GM12878 (cell line): ENCODE measurements at regions not wholly inside any gene's neighbourhood (a gene's known extent, or its start where the extent isn't known, plus 50 kb on each side); places are given as distances from the start of the nearest gene placed in this dataset.

Experiments used
- ATAC-seq: fragments of 200-7000 bp; cut with Tn5 transposase; 3 replicates; pipeline ENCODE4 v1.9.1; 2020; ENCODE audit warnings: mild to moderate bottlenecking, moderate library complexity
- BruUV-seq: library from RNA; stranded (reverse); fragments of 400-500 nt; replicated peaks from 2 replicates; lab custom pipeline; 2021; lab: Mats Ljungman, UMichigan
- CTCF ChIA-PET: fragments of 300-600 bp; sonication (Branson Sonifier 250); formaldehyde crosslinking; extraction: SDS; loops from one replicate; lab custom pipeline; 2021; ENCODE audit warnings: inconsistent platforms; lab: Yijun Ruan, JAX
- POLR2A ChIA-PET: fragments of 350-600 bp; formaldehyde crosslinking; extraction: SDS; loops from one replicate; lab custom pipeline; 2021; ENCODE audit warnings: inconsistent platforms; lab: Charles Lee
- RAD21 ChIA-PET: fragments of 300-600 bp; sonication (Branson Sonifier 250); formaldehyde crosslinking; loops from one replicate; lab custom pipeline; 2023; ENCODE audit warnings: antibody characterized with exemption; ENCODE audit not compliant: unreplicated experiment; lab: Charles Lee
- SMC1A ChIA-PET: fragments of 300-600 bp; sonication (Branson Sonifier 250); formaldehyde crosslinking; loops from one replicate; lab custom pipeline; 2023; ENCODE audit not compliant: unreplicated experiment, uncharacterized antibody; lab: Charles Lee
- DNase-seq: peaks from one replicate; pipeline ENCODE4 v3.0.0-alpha.2; 2011; ENCODE audit warnings: low read depth, low spot score
- FAIRE-seq: peaks from 3 replicates; lab custom pipeline; 2011; peaks lifted over from hg19 to GRCh38; lab: Jason Lieb, UNC
- H2AFZ ChIP-seq: 2 replicates; pipeline ENCODE4 v1.6.0; 2011; ENCODE audit warnings: low read depth, low read length, control low read depth; ENCODE audit not compliant: control insufficient read depth
- H3K27ac ChIP-seq: 2 replicates; pipeline ENCODE4 v1.5.1; 2011; ENCODE audit warnings: control low read depth; ENCODE audit not compliant: control insufficient read depth, insufficient read depth
- H3K27me3 ChIP-seq, 2 experiments: replicated peaks in 1 of 2; 2 replicates each; pipeline versions ENCODE4 v1.6.0 to v1.6.1; 2011; ENCODE audit warnings: low read length in 1 of 2; ENCODE audit not compliant: control insufficient read depth in 2 of 2, insufficient read depth in 2 of 2
- H3K36me3 ChIP-seq, 2 experiments: 2 replicates each; pipeline ENCODE4 v1.5.1; 2011; ENCODE audit warnings: low read length in 1 of 2; ENCODE audit not compliant: control insufficient read depth in 2 of 2, insufficient read depth in 2 of 2
- H3K4me1 ChIP-seq: 2 replicates; pipeline ENCODE4 v1.6.1; 2011; ENCODE audit warnings: mild to moderate bottlenecking, low read length, moderate library complexity, mixed read lengths; ENCODE audit not compliant: control insufficient read depth, insufficient read depth
- H3K4me2 ChIP-seq: 2 replicates; pipeline ENCODE4 v1.6.0; 2011; ENCODE audit warnings: control low read depth; ENCODE audit not compliant: control insufficient read depth, insufficient read depth
- H3K4me3 ChIP-seq: fragments of 200-600 bp; sonication (generic); 2 replicates; pipeline ENCODE4 v1.5.1; 2016
- H3K79me2 ChIP-seq: 2 replicates; pipeline ENCODE4 v1.6.0; 2011; ENCODE audit warnings: low read length; ENCODE audit not compliant: control insufficient read depth, insufficient read depth
- H3K9ac ChIP-seq: 2 replicates; pipeline ENCODE4 v1.8.0; 2011; ENCODE audit warnings: low read length, control low read depth, mixed read lengths; ENCODE audit not compliant: control insufficient read depth, insufficient read depth
- H3K9me3 ChIP-seq: replicated peaks from 3 replicates; pipeline ENCODE4 v1.5.1; 2011; ENCODE audit warnings: mild to moderate bottlenecking, low read length; ENCODE audit not compliant: control insufficient read depth, insufficient read depth
- H4K20me1 ChIP-seq: 2 replicates; pipeline ENCODE4 v1.6.0; 2011; ENCODE audit not compliant: control insufficient read depth, insufficient read depth
- ASH2L ChIP-seq: fragments of 300-600, 200-600 bp; sonication (generic); IDR thresholded peaks from 2 replicates; pipeline ENCODE4 v1.6.1; 2017; ENCODE audit warnings: low read depth, mild to moderate bottlenecking, borderline replicate concordance
- EGR1 ChIP-seq, 2 experiments: IDR thresholded peaks; 1 replicate in 1 of 2; 2 replicates in 1 of 2; pipeline ENCODE4 v1.6.1; 2011 to 2012; ENCODE audit warnings: low read depth in 2 of 2, low read length in 2 of 2, borderline replicate concordance in 1 of 2, mild to moderate bottlenecking in 1 of 2, moderate library complexity in 1 of 2
- KAT2A ChIP-seq: conservative IDR thresholded peaks from 2 replicates; pipeline ENCODE4 v1.6.1; 2011; ENCODE audit warnings: low read depth, low read length; ENCODE audit not compliant: control insufficient read depth
- MEF2A ChIP-seq: IDR thresholded peaks from 2 replicates; pipeline ENCODE4 v1.6.1; 2011; ENCODE audit warnings: low read depth, mild to moderate bottlenecking, low read length, moderate library complexity; ENCODE audit not compliant: insufficient read depth
- REST ChIP-seq: IDR thresholded peaks from 2 replicates; pipeline ENCODE4 v1.6.1; 2012; ENCODE audit warnings: mild to moderate bottlenecking, low read depth, low read length
- RFX5 ChIP-seq: IDR thresholded peaks from 2 replicates; pipeline ENCODE4 v1.6.1; 2011; ENCODE audit warnings: low read depth, low read length, improper control_type of control experiment
- SIN3A ChIP-seq: IDR thresholded peaks from 2 replicates; pipeline ENCODE4 v1.6.1; 2012; ENCODE audit warnings: low read depth, low read length, improper control_type of control experiment
- SMAD5 ChIP-seq: IDR thresholded peaks from 2 replicates; pipeline ENCODE4 v1.6.1; 2016; ENCODE audit warnings: antibody characterized with exemption, low read depth
- SUZ12 ChIP-seq: fragments of 200-600 bp; sonication (generic); IDR thresholded peaks from one replicate; pipeline ENCODE4 v1.6.1; 2018; ENCODE audit warnings: antibody characterized with exemption, mild to moderate bottlenecking; ENCODE audit not compliant: unreplicated experiment
- TAF1 ChIP-seq: IDR thresholded peaks from 2 replicates; pipeline ENCODE4 v1.6.1; 2011; ENCODE audit warnings: mild to moderate bottlenecking, low read depth, low read length, borderline replicate concordance
- TCF7 ChIP-seq: IDR thresholded peaks from 2 replicates; pipeline ENCODE4 v1.6.1; 2014; ENCODE audit warnings: antibody characterized with exemption, borderline replicate concordance
- YBX1 ChIP-seq: fragments of 450-650 bp; IDR thresholded peaks from 2 replicates; pipeline ENCODE4 v1.6.1; 2016; ENCODE audit warnings: antibody characterized with exemption
- YY1 ChIP-seq: IDR thresholded peaks from 2 replicates; pipeline ENCODE4 v1.6.1; 2011; ENCODE audit warnings: low read depth, mild to moderate bottlenecking, low read length
- ZNF384 ChIP-seq: IDR thresholded peaks from 2 replicates; pipeline ENCODE4 v1.6.1; 2012; ENCODE audit warnings: low read depth, mild to moderate bottlenecking, low read length, improper control_type of control experiment, borderline replicate concordance
- WGBS: methylation state at CpG from one replicate; pipeline ENCODE4 v1.1.6; 2016; ENCODE audit warnings: low lambda C conversion rate; ENCODE audit not compliant: insufficient replicate concordance, insufficient coverage; ENCODE audit errors: missing lambda C conversion rate; 5-methylcytosine and 5-hydroxymethylcytosine counted together
- in situ Hi-C: fragments of 300-500 bp; cut with MboI; formaldehyde crosslinking; loops from 9 replicates; pipeline ENCODE4 v1.14.3; 2018; ENCODE audit warnings: mixed read lengths
- intact Hi-C: fragments of 100-400 bp; cut with micrococcal nuclease; formaldehyde crosslinking; loops from one replicate; pipeline ENCODE4 v1.14.2; 2022; ENCODE audit not compliant: unreplicated experiment
- TF ChIP-seq, protein P1 (sequence below), 3 experiments: IDR thresholded peaks in 2 of 3; conservative IDR thresholded peaks in 1 of 3; 2 replicates each; pipeline ENCODE4 v1.5.1; 2011; ENCODE audit warnings: low read depth in 3 of 3, low read length in 3 of 3, mild to moderate bottlenecking in 3 of 3, control low read depth in 2 of 3, moderate library complexity in 2 of 3, inconsistent platforms in 1 of 3, mixed read lengths in 1 of 3; ENCODE audit not compliant: control insufficient read depth in 2 of 3, insufficient read depth in 1 of 3; ENCODE audit errors: extremely low read depth in 1 of 3
- TF ChIP-seq, protein P2 (sequence below): fragments of 450-650 bp; formaldehyde crosslinking; IDR thresholded peaks from 2 replicates; pipeline ENCODE4 v1.4.0; 2020; ENCODE audit warnings: mild to moderate bottlenecking, moderate library complexity

GRCh38 chr20:33908336-33908735 lies 85.4 kb upstream of the RALY start:
- intact Hi-C loops (no loop called here), in situ Hi-C loops (no loop called here)
- H3K9ac ChIP-seq: no peak overlapping the region
- no peaks in the 10 kb centered on the region for H3K79me2 ChIP-seq
- no peak overlapping the region for H3K4me2 ChIP-seq
- WGBS: 33% methylated on average over 6 of the region's 6 CpGs
- no peaks in the 10 kb centered on the region for H3K36me3 ChIP-seq
- H3K27me3 ChIP-seq: no peaks in the 10 kb centered on the region
- no peak overlapping the region for H2AFZ ChIP-seq
- SMC1A ChIA-PET: interaction anchor here (0.7 kb wide), 1 partner anchor 144 kb away, joined by 3 read pairs; no protein-coding TSS in a partner anchor
- RAD21 ChIA-PET: no interaction called here
- H4K20me1 ChIP-seq: no peaks in the 10 kb centered on the region
- ATAC-seq (no peak), FAIRE-seq (no peak), DNase-seq (no peak)
- no TSS peak for BruUV-seq
- no peak overlapping the region for H3K27ac ChIP-seq
- no peak overlapping the region for H3K4me3 ChIP-seq
- CTCF ChIA-PET: interaction anchor here (0.6 to 1.1 kb wide), 3 partner anchors 11 to 530 kb away, joined by 3 read pairs; no protein-coding TSS in a partner anchor
- POLR2A ChIA-PET: interaction anchor here (0.7 kb wide), 1 partner anchor 60 kb away, joined by 3 read pairs; no protein-coding TSS in a partner anchor
- no peaks in the 10 kb centered on the region for H3K9me3 ChIP-seq
- H3K4me1 ChIP-seq: peaks cover 8% of the 10 kb centered on the region
- TF ChIP-seq YY1 (no peak), ZNF384 (no peak), EGR1 (IDR thresholded peaks at IDR 0.05; ENCODE audit: borderline replicate concordance in 1 of 2, low read depth in 2 of 2, low read length in 2 of 2) (no peak), SMAD5 (no peak), RFX5 (no peak), TAF1 (no peak), SIN3A (no peak), SUZ12 (no peak), KAT2A (no peak), MEF2A (no peak), YBX1 (no peak), ASH2L (no peak), TCF7 (no peak), REST (no peak)
- TF ChIP-seq, protein P1, sequence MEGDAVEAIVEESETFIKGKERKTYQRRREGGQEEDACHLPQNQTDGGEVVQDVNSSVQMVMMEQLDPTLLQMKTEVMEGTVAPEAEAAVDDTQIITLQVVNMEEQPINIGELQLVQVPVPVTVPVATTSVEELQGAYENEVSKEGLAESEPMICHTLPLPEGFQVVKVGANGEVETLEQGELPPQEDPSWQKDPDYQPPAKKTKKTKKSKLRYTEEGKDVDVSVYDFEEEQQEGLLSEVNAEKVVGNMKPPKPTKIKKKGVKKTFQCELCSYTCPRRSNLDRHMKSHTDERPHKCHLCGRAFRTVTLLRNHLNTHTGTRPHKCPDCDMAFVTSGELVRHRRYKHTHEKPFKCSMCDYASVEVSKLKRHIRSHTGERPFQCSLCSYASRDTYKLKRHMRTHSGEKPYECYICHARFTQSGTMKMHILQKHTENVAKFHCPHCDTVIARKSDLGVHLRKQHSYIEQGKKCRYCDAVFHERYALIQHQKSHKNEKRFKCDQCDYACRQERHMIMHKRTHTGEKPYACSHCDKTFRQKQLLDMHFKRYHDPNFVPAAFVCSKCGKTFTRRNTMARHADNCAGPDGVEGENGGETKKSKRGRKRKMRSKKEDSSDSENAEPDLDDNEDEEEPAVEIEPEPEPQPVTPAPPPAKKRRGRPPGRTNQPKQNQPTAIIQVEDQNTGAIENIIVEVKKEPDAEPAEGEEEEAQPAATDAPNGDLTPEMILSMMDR (IDR thresholded peaks at IDR 0.05 in 2 of 3, conservative IDR thresholded peaks at IDR 0.05 in 1 of 3; ENCODE audit: control insufficient read depth in 2 of 3, extremely low read depth in 1 of 3, insufficient read depth in 1 of 3, low read depth in 3 of 3, low read length in 3 of 3): no peak
- TF ChIP-seq, protein P2, sequence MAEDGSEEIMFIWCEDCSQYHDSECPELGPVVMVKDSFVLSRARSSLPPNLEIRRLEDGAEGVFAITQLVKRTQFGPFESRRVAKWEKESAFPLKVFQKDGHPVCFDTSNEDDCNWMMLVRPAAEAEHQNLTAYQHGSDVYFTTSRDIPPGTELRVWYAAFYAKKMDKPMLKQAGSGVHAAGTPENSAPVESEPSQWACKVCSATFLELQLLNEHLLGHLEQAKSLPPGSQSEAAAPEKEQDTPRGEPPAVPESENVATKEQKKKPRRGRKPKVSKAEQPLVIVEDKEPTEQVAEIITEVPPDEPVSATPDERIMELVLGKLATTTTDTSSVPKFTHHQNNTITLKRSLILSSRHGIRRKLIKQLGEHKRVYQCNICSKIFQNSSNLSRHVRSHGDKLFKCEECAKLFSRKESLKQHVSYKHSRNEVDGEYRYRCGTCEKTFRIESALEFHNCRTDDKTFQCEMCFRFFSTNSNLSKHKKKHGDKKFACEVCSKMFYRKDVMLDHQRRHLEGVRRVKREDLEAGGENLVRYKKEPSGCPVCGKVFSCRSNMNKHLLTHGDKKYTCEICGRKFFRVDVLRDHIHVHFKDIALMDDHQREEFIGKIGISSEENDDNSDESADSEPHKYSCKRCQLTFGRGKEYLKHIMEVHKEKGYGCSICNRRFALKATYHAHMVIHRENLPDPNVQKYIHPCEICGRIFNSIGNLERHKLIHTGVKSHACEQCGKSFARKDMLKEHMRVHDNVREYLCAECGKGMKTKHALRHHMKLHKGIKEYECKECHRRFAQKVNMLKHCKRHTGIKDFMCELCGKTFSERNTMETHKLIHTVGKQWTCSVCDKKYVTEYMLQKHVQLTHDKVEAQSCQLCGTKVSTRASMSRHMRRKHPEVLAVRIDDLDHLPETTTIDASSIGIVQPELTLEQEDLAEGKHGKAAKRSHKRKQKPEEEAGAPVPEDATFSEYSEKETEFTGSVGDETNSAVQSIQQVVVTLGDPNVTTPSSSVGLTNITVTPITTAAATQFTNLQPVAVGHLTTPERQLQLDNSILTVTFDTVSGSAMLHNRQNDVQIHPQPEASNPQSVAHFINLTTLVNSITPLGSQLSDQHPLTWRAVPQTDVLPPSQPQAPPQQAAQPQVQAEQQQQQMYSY: no peak
